ENCODE measurements at regions not wholly inside any gene's neighbourhood (a gene's known extent, or its start where the extent isn't known, plus 50 kb on each side); places are given as distances from the start of the nearest gene placed in this dataset.

- Histone ChIP-seq H3K36me3 (replicated peaks in 1 of 2; ENCODE audit: control insufficient read depth in 1 of 2, insufficient read depth in 2 of 2, low read length in 2 of 2) (no peaks in the 10 kb centered on the region), H3K4me3 (replicated peaks in 1 of 3; ENCODE audit: insufficient read depth in 1 of 3, low read depth in 2 of 3, low read length in 3 of 3) (no peak overlapping the region), H3K79me2 (ENCODE audit: insufficient read depth, low read length) (no peaks in the 10 kb centered on the region), H3K4me1 (ENCODE audit: insufficient read depth, low read length) (no peaks in the 10 kb centered on the region), H3K4me2 (ENCODE audit: low read depth, low read length) (no peak overlapping the region), H3K27me3 (ENCODE audit: control insufficient read depth in 1 of 2, insufficient read depth in 2 of 2, low read length in 2 of 2) (peaks cover 1 to 16% of the 10 kb centered on the region in 2 experiments; a peak in 3 of 5 replicates), H3K9ac (ENCODE audit: insufficient read depth, low read depth, low read length) (no peak overlapping the region), H2AFZ (ENCODE audit: low read length) (no peak overlapping the region), H3K9me3 (ENCODE audit: low read length) (no peaks in the 10 kb centered on the region), H4K20me1 (ENCODE audit: insufficient read depth, low read length) (no peaks in the 10 kb centered on the region), H3K27ac (ENCODE audit: extremely low read length, insufficient read depth, low read length) (no peak overlapping the region)
- no TSS peak for BruUV-seq (replicated peaks)
- 4% methylated on average over 5 of the region's 5 CpGs for WGBS (ENCODE audit: low lambda C conversion rate)
- no peak for ATAC-seq
- ChIA-PET POLR2A (no interaction called here), CTCF (ENCODE audit: low intra/inter-chr PET ratio, low total read pairs) (no interaction called here)
- TF ChIP-seq TGIF2 (CRISPR knock-in tag; IDR thresholded peaks at IDR 0.05) = no peak
- TF ChIP-seq, protein P1, sequence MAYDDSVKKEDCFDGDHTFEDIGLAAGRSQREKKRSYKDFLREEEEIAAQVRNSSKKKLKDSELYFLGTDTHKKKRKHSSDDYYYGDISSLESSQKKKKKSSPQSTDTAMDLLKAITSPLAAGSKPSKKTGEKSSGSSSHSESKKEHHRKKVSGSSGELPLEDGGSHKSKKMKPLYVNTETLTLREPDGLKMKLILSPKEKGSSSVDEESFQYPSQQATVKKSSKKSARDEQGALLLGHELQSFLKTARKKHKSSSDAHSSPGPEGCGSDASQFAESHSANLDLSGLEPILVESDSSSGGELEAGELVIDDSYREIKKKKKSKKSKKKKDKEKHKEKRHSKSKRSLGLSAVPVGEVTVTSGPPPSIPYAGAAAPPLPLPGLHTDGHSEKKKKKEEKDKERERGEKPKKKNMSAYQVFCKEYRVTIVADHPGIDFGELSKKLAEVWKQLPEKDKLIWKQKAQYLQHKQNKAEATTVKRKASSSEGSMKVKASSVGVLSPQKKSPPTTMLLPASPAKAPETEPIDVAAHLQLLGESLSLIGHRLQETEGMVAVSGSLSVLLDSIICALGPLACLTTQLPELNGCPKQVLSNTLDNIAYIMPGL (CRISPR knock-in tag; IDR thresholded peaks at IDR 0.05; ENCODE audit: borderline replicate concordance in 1 of 2, low read depth in 1 of 2) = no peak
- no peak for TF ChIP-seq RARG (CRISPR knock-in tag; IDR thresholded peaks at IDR 0.05; ENCODE audit: low read depth)
- TF ChIP-seq IRX3 (CRISPR knock-in tag; IDR thresholded peaks at IDR 0.05; ENCODE audit: borderline replicate concordance, low read depth) = no peak
- TF ChIP-seq ZNF468 (CRISPR knock-in tag; IDR thresholded peaks at IDR 0.05) = no peak
- TF ChIP-seq MEF2D (CRISPR knock-in tag; IDR thresholded peaks at IDR 0.05) = no peak
- TF ChIP-seq ZSCAN20 (CRISPR knock-in tag; IDR thresholded peaks at IDR 0.05; ENCODE audit: borderline replicate concordance) = no peak
- no peak for TF ChIP-seq SP5 (CRISPR knock-in tag; IDR thresholded peaks at IDR 0.05; ENCODE audit: borderline replicate concordance, low read depth)
- no peak for TF ChIP-seq YEATS2 (CRISPR knock-in tag; IDR thresholded peaks at IDR 0.05; ENCODE audit: borderline replicate concordance)
- TF ChIP-seq, protein P2, sequence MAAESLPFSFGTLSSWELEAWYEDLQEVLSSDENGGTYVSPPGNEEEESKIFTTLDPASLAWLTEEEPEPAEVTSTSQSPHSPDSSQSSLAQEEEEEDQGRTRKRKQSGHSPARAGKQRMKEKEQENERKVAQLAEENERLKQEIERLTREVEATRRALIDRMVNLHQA (CRISPR knock-in tag; IDR thresholded peaks at IDR 0.05) = no peak
- in situ Hi-C loops (cut with HindIII; ENCODE audit: extremely low pct_ligation_motif_present, low pct_unique_long_range_greater_than_20kb) = no loop called here
- intact Hi-C loops (cut with micrococcal nuclease; ENCODE audit: unreplicated experiment) = no loop called here
- DNase-seq (ENCODE audit: low spot score) = no peak
- no peak for FAIRE-seq
Measured at GRCh38 chr17:34813290-34813689, 148.0 kb downstream of the CCT6B start.
